ENCODE measurements at regions not wholly inside any gene's neighbourhood (a gene's known extent, or its start where the extent isn't known, plus 50 kb on each side); places are given as distances from the start of the nearest gene placed in this dataset.
"Not testable (repeated sequence)": the region's sequence is repeated elsewhere in the genome, so short reads cannot be mapped to it uniquely, and the experiment has no call there.

- DNase-seq (ENCODE audit: low read depth in 3 of 3, low spot score in 2 of 3), result no peak
These were observed 289.6 kb downstream of the RFPL4B start for GRCh38 chr6:112636650-112637262.

GRCh38 chr6:112639391-112639831, 292.3 kb downstream of the RFPL4B start:
- no peak for DNase-seq (ENCODE audit: low read depth in 3 of 3, low spot score in 2 of 3)

GRCh38 chr6:112640891-112641290, 293.8 kb downstream of the RFPL4B start:
- DNase-seq (ENCODE audit: low read depth in 3 of 3, low spot score in 2 of 3), result no peak

GRCh38 chr6:112649853-112650252, 302.7 kb downstream of the RFPL4B start:
- DNase-seq (ENCODE audit: low read depth in 3 of 3, low spot score in 2 of 3), result no peak

GRCh38 chr6:112651239-112651638, 304.1 kb downstream of the RFPL4B start:
- no peak for DNase-seq (ENCODE audit: low read depth in 3 of 3, low spot score in 2 of 3)

GRCh38 chr6:112659912-112660311, 312.8 kb downstream of the RFPL4B start:
- no peak for DNase-seq (ENCODE audit: low read depth in 3 of 3, low spot score in 2 of 3)

GRCh38 chr6:112660626-112661025, 313.5 kb downstream of the RFPL4B start:
- DNase-seq (ENCODE audit: low read depth in 3 of 3, low spot score in 2 of 3), result no peak

GRCh38 chr6:112663698-112664097, 316.6 kb downstream of the RFPL4B start:
- no peak for DNase-seq (ENCODE audit: low read depth in 3 of 3, low spot score in 2 of 3)

GRCh38 chr6:112665114-112665513, 318.0 kb downstream of the RFPL4B start:
- no peak for DNase-seq (ENCODE audit: low read depth in 3 of 3, low spot score in 2 of 3)

GRCh38 chr6:112665815-112666214, 318.7 kb downstream of the RFPL4B start:
- no peak for DNase-seq (ENCODE audit: low read depth in 3 of 3, low spot score in 2 of 3)

GRCh38 chr6:112667427-112667826, 320.3 kb downstream of the RFPL4B start:
- DNase-seq (ENCODE audit: low read depth in 3 of 3, low spot score in 2 of 3), result no peak

GRCh38 chr6:112680091-112680490, 333.0 kb downstream of the RFPL4B start:
- DNase-seq (ENCODE audit: low read depth in 3 of 3, low spot score in 2 of 3), result no peak

GRCh38 chr6:112682071-112682470, 334.9 kb downstream of the RFPL4B start:
- DNase-seq (ENCODE audit: low read depth in 3 of 3, low spot score in 2 of 3), result no peak

GRCh38 chr6:112683106-112683505, 336.0 kb downstream of the RFPL4B start:
- no peak for DNase-seq (ENCODE audit: low read depth in 3 of 3, low spot score in 2 of 3)

GRCh38 chr6:112683926-112684325, 336.8 kb downstream of the RFPL4B start:
- DNase-seq (ENCODE audit: low read depth in 3 of 3, low spot score in 2 of 3), result no peak

GRCh38 chr6:112685521-112686220, 338.5 kb downstream of the RFPL4B start:
- DNase-seq (ENCODE audit: low read depth in 3 of 3, low spot score in 2 of 3), result not testable (repeated sequence)

GRCh38 chr6:112688487-112689165, 341.5 kb downstream of the RFPL4B start:
- DNase-seq (ENCODE audit: low read depth in 3 of 3, low spot score in 2 of 3), result not testable (repeated sequence)

GRCh38 chr6:112689183-112689858, 342.2 kb downstream of the RFPL4B start:
- not testable (repeated sequence) for DNase-seq (ENCODE audit: low read depth in 3 of 3, low spot score in 2 of 3)

GRCh38 chr6:112690497-112691202, 343.5 kb downstream of the RFPL4B start:
- DNase-seq (ENCODE audit: low read depth in 3 of 3, low spot score in 2 of 3), result peak in 2 of 3 donors; percentile 37 to 57

- DNase-seq (ENCODE audit: low read depth in 3 of 3, low spot score in 2 of 3), result no peak
These were observed 344.2 kb downstream of the RFPL4B start for GRCh38 chr6:112691289-112691688.

GRCh38 chr6:112695001-112695400, 347.9 kb downstream of the RFPL4B start:
- DNase-seq (ENCODE audit: low read depth in 3 of 3, low spot score in 2 of 3), result no peak
